Kidney glomerular epithelial cell (primary cell): ENCODE measurements at regions not wholly inside any gene's neighbourhood (a gene's known extent, or its start where the extent isn't known, plus 50 kb on each side); places are given as distances from the start of the nearest gene placed in this dataset.
A peak's percentile ranks its signal among the peaks of the same experiment; 100 is the strongest.
"Not testable (repeated sequence)": the region's sequence is repeated elsewhere in the genome, so short reads cannot be mapped to it uniquely, and the experiment has no call there.

Source experiments
- DNase-seq: peaks from one replicate; lab custom pipeline; 2025; lab: John Stamatoyannopoulos, UW

- not testable (repeated sequence) for DNase-seq
Measured at GRCh38 chr5:119299242-119299614, 56.6 kb upstream of the TNFAIP8 start.

GRCh38 chr5:119299615-119300310, 56.1 kb upstream of the TNFAIP8 start:
- DNase-seq, result not testable (repeated sequence)

- no peak for DNase-seq
Measured at GRCh38 chr5:119300311-119300670, 55.5 kb upstream of the TNFAIP8 start.

GRCh38 chr5:119301210-119301609, 54.6 kb upstream of the TNFAIP8 start:
- DNase-seq, result no peak

GRCh38 chr5:119301906-119302305, 53.9 kb upstream of the TNFAIP8 start:
- no peak for DNase-seq

- no peak for DNase-seq
Measured at GRCh38 chr5:119302449-119302848, 53.4 kb upstream of the TNFAIP8 start.

- DNase-seq, result peak; percentile 99
Measured at GRCh38 chr5:119302916-119303897, 52.6 kb upstream of the TNFAIP8 start.

GRCh38 chr5:119304439-119305211, 51.2 kb upstream of the TNFAIP8 start:
- peak; percentile 30 for DNase-seq
